Esophagus (tissue), 2 donors: ENCODE measurements at regions not wholly inside any gene's neighbourhood (a gene's known extent, or its start where the extent isn't known, plus 50 kb on each side); places are given as distances from the start of the nearest gene placed in this dataset.
A peak's percentile ranks its signal among the peaks of the same experiment; 100 is the strongest.

Experiments
- H3K27ac ChIP-seq, 2 donors: one replicate each; pipeline ENCODE4 v1.5.1; 2013; ENCODE audit warnings: low read depth in 2 of 2, mild to moderate bottlenecking in 2 of 2, inconsistent platforms in 1 of 2, low read length in 1 of 2, moderate library complexity in 1 of 2
- H3K27me3 ChIP-seq, 2 donors: one replicate each; pipeline ENCODE4 v1.6.1; 2013; ENCODE audit warnings: low read length in 2 of 2, control low read depth in 1 of 2, mild to moderate bottlenecking in 1 of 2; ENCODE audit not compliant: insufficient read depth in 2 of 2, control insufficient read depth in 1 of 2
- H3K36me3 ChIP-seq, 2 donors: one replicate each; pipeline ENCODE4 v1.6.1; 2013; ENCODE audit warnings: low read length in 1 of 2; ENCODE audit not compliant: control insufficient read depth in 2 of 2, insufficient read depth in 2 of 2
- H3K4me1 ChIP-seq, 2 donors: one replicate each; pipeline ENCODE4 v1.6.1; 2013; ENCODE audit warnings: low read length in 1 of 2; ENCODE audit not compliant: control insufficient read depth in 2 of 2, insufficient read depth in 2 of 2
- H3K4me3 ChIP-seq, 2 donors: one replicate each; pipeline ENCODE4 v1.5.1; 2013; ENCODE audit warnings: low read length in 2 of 2, mild to moderate bottlenecking in 2 of 2, low read depth in 1 of 2, moderate library complexity in 1 of 2
- H3K9me3 ChIP-seq, 2 donors: one replicate each; pipeline ENCODE4 v1.6.1; 2013; ENCODE audit warnings: mild to moderate bottlenecking in 2 of 2, low read depth in 1 of 2, low read length in 1 of 2, moderate library complexity in 1 of 2; ENCODE audit not compliant: control insufficient read depth in 2 of 2, insufficient read depth in 1 of 2
- WGBS, 2 donors: extraction: QIAGEN DNeasy Blood & Tissue Kit; methylation state at CpG; one replicate each; pipeline ENCODE4 v1.1.7; 2013; 5-methylcytosine and 5-hydroxymethylcytosine counted together
- donor health status: healthy with polysubstance abuse.
- donor health status: Bipolar disorder and iron deficiency.

DNA sequence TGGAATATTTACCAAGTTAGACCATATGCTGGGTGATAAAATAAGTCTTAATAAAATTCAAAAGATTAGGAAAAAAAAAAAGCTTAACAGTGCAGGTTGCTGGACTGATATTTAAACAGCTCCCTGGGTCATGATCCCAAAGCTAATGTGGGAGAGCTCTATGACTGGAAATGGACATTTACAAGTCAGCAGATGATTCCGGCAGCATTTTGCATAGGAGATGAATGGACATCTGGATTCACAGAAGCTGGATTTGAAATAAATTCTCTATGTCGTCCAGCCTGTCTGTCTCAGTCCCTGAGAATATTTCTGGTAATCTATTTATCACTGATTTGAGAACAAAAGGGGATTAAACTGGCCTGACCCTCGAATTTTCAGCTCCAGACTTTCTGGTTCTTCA is 52.3 kb upstream of the KLHL25 start:
- 36 to 48% methylated on average over 3 of the region's 3 CpGs for WGBS, 2 donors
- no peak overlapping the region for H3K27ac ChIP-seq
- H3K27me3 ChIP-seq, result no peaks in the 10 kb centered on the region
- H3K9me3 ChIP-seq, result no peaks in the 10 kb centered on the region
- no peak overlapping the region for H3K4me3 ChIP-seq
- no peaks in the 10 kb centered on the region for H3K4me1 ChIP-seq
- no peaks in the 10 kb centered on the region for H3K36me3 ChIP-seq

DNA sequence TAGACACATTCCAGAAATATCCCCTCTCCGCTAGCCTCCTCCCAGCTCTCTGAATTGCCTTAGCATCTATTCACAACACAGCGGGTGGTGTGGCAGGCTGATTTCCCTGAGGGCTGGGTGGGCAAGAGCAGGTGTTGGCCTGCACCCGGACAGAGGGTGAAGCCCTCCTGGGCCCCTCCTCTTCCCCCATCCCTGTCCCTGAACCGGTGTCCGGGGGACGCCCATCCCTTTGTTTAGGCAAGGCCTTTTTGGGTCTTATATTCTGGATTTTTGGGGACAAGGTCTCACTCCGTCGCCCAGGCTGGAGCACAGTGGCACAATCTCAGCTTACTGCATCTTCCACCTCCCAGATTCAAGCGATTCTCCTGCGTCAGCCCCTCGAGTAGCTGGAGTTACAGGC is 55.2 kb upstream of the KLHL25 start:
- Histone ChIP-seq H3K9me3 (no peaks in the 10 kb centered on the region), H3K4me1 (no peaks in the 10 kb centered on the region), H3K27ac (no peak overlapping the region), H3K36me3 (no peaks in the 10 kb centered on the region), H3K4me3 (no peak overlapping the region), H3K27me3 (no peaks in the 10 kb centered on the region)
- 85 to 90% methylated on average over 11 of the region's 11 CpGs for WGBS, 2 donors

DNA sequence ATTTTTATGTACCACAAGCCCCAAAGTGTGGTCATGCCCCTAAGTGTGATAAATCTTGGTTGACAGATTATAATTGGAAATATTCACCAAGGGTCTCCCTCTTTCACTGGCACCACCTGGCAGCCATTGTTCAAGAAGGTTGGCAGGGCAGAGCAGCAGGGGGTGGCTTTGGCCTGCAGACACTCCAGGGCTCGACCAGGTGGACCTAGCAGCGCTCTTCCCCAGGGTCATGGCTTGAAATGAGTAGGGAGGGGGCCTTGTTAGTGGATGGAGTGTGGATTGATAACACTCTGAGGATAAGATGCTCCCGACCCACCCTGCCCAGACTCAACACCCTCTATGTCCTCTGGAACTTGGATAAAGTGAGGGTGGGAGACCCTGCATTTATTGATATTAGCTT is 58.2 kb upstream of the KLHL25 start:
- H3K27ac ChIP-seq, result no peak overlapping the region
- no peaks in the 10 kb centered on the region for H3K4me1 ChIP-seq
- H3K27me3 ChIP-seq, result no peaks in the 10 kb centered on the region
- H3K4me3 ChIP-seq, result no peak overlapping the region
- H3K36me3 ChIP-seq, result no peaks in the 10 kb centered on the region
- 63 to 77% methylated on average over 3 of the region's 3 CpGs for WGBS, 2 donors
- no peaks in the 10 kb centered on the region for H3K9me3 ChIP-seq

DNA sequence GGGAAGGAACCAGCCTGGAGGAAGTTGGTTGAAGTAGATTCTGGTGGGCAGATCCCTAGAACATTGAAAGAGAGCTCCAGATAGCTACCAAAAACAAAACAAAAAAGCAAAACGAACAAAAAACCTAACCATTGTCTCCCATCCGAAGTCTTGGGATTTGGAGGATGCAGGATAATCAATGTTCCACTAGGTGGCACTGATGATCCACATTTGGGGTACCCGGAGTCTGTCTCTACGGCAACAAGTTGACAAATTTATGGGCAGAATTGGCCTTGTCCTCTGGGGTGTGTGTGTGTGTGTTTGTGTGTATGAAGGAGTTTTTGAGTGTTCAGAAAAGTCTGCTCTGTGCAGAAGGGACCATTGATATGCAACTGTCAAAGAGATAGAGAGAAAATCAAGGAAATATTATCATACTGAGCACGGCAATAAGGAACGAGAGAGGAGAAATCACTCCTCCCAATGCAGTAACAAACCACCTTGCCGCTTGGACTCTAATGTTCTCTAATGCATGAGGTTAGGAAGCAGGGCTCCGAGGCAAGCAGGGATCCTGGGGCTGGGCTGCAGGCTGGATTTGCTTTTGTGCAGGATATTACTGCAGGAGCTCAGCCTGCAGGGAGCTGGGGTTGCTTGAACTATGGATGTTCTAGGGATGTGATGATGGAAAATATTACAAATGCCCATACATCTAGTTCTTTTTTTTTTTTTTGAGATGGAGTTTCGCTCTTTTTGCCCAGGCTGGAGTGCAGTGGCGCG is 59.8 kb upstream of the KLHL25 start:
- Histone ChIP-seq H3K27ac (no peak overlapping the region), H3K36me3 (no peaks in the 10 kb centered on the region), H3K4me1 (peaks cover 0 to 2% of the 10 kb centered on the region in 2 donors), H3K27me3 (no peaks in the 10 kb centered on the region), H3K4me3 (no peak overlapping the region), H3K9me3 (no peaks in the 10 kb centered on the region)
- WGBS, 2 donors, result 44 to 49% methylated on average over 11 of the region's 11 CpGs

DNA sequence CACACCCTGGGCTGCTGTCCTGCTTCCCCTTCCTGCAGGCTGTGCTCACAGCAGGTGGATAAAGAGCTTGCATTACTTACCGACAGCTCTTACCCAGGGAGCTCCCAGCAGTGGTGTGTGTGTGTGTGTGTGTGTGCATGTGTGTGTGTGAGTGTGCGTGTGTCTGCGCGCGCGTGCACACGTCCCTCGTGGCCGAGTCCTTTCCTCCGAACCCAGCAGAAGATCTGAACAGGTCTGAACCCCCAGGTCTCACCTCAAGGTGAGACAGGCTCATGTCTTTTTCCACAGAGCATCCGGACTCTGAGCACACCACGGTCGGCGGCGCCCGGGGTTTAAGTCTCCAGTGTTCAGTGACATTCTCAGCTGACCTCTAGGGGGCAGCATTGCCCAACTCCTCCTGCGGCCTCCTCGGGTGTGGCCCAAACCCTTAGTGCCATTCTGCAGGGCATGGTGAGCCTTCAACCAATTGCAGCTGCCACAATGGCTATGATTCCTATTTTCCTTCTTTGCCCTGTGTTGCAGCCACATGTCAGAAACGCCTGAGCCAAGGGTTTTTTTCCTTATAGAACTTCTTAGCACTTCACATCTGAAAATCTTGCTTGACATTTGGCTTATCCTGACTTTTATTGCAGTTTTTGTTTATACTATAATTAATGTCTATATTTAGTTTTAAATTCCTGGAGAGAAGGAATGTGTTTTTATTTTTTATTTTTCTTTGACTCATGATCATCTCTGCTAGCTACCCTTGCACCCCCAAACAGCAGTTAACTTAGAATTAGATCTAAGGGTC is 64.1 kb upstream of the KLHL25 start:
- no peaks in the 10 kb centered on the region for H3K27me3 ChIP-seq
- H3K9me3 ChIP-seq, result no peaks in the 10 kb centered on the region
- H3K36me3 ChIP-seq, result no peaks in the 10 kb centered on the region
- WGBS, 2 donors, result 9 to 12% methylated on average over 19 of the region's 19 CpGs
- H3K4me1 ChIP-seq, result peaks cover 0 to 2% of the 10 kb centered on the region in 2 donors
- H3K27ac ChIP-seq, result no peak overlapping the region
- H3K4me3 ChIP-seq, result peak overlapping the region in 1 of 2 donors; percentile 5

DNA sequence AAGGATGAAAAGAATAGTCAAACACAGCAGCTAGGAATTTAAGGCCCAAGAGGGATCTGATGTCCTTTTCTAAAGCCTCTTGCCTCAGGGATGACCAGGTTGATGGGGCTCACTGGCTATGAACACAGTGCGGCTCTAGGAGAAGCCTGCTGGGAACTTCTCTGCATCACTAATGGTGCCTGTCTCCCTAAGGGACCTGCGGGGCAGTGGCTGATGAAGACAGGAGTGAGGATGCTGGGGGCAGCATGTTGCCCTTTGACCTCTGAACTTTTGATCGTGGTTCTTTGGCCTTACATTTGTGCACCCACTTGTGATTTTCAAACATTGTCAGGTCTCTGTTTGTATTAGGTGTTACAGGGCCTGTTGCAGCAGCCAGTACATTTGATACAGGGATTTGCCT is 64.9 kb upstream of the KLHL25 start:
- no peaks in the 10 kb centered on the region for H3K9me3 ChIP-seq
- no peaks in the 10 kb centered on the region for H3K27me3 ChIP-seq
- H3K36me3 ChIP-seq, result no peaks in the 10 kb centered on the region
- no peak overlapping the region for H3K27ac ChIP-seq
- H3K4me1 ChIP-seq, result peaks cover 0 to 2% of the 10 kb centered on the region in 2 donors
- H3K4me3 ChIP-seq, result no peak overlapping the region
- 70 to 78% methylated on average over 3 of the region's 3 CpGs for WGBS, 2 donors

DNA sequence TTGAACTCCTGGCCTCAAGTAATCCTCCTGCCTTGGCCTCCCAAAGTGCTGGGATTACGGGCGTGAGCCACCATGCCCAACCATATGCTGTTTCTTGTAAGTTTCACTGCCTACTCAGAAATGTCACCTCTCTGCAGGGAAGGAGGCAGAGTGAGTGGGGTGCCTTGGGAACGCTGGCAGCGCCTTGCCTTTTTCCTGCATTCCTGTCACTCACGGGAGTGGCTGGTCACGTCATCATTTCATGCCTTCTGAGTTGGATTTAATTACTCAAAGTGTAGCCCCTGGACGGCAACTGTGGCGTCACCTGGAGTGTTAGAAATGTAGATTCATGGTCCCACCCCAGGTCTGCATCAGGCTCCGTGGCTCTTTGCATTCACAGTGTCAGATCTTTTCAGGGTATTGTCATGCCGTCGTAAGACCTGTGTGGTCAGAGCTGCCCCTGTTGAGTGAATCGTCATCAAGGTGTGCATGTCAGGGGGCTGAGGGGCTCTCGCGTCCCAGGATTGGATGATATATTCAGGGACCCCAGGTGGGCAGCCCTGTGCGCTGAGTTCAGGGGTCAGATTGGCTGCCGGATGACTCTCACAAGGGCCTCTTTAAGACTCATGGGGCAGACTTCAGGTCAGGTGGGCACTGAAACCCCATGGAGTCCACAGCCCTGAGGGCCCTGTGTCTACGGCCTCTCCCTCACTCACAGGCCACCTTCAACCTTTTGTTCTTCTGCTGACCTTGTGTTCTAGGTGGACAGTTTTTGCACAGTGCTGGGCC is 65.9 kb upstream of the KLHL25 start:
- 77 to 87% methylated on average over 17 of the region's 17 CpGs for WGBS, 2 donors

DNA sequence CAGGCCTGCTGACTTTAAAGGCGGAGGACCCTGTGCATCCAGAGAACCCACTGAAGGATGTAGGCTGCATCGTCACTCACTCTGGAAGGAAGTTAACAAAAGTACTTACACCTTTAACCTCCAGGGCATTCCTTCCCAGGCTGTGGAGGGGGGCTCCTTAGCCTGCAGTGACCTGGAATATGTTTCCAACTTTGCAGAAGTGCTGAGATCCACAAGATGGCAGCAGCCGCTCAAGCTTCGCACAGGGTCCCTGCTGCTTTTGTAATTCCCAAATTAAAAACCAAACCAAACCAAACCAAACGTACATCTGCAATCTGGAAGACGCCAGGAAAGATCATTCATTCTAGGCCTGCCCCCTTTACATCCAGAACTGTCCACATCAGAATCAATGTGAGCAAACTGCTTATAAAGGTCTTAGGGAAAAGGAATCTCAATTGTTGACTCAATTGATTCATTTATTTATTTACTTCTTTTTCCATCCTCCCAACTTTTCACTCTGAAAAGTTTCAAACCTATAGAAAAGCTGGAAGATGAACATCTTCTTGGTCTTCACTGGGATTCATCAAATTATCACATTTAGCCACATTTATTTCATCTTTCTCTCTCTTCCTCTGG is 70.5 kb upstream of the KLHL25 start:
- Histone ChIP-seq H3K36me3 (no peaks in the 10 kb centered on the region), H3K27me3 (no peaks in the 10 kb centered on the region), H3K4me1 (no peaks in the 10 kb centered on the region), H3K9me3 (no peaks in the 10 kb centered on the region), H3K4me3 (no peak overlapping the region), H3K27ac (no peak overlapping the region)
- 11 to 15% methylated on average over 6 of the region's 6 CpGs for WGBS, 2 donors

More for the DNA sequence above, 65.9 kb upstream of the KLHL25 start:
- Histone ChIP-seq H3K27me3 (no peaks in the 10 kb centered on the region), H3K27ac (no peak overlapping the region), H3K4me1 (peaks cover 0 to 2% of the 10 kb centered on the region in 2 donors), H3K4me3 (no peak overlapping the region), H3K36me3 (no peaks in the 10 kb centered on the region), H3K9me3 (no peaks in the 10 kb centered on the region)

DNA sequence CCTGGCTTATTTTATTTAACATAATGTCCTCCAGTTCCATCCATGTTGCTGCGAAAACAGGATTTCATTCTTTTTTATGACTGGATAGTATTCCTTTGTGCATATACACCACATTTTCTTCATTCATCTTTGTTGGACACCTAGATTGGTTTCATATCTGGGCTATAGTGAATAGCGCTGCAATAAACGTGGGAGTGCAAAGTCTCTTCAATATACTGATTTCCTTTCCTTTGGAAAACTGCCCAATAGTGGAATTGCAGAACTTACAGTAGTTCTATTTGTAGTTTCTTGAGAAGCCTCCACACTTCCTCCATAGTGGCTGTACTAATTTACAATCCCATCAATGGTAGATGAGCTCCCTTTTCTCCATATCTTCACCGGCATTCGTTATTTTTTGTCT is 72.5 kb upstream of the KLHL25 start:
- H3K36me3 ChIP-seq, result no peaks in the 10 kb centered on the region
- no peak overlapping the region for H3K4me3 ChIP-seq
- no peaks in the 10 kb centered on the region for H3K4me1 ChIP-seq
- 70 to 88% methylated on average over 5 of the region's 5 CpGs for WGBS, 2 donors
- no peaks in the 10 kb centered on the region for H3K27me3 ChIP-seq
- no peaks in the 10 kb centered on the region for H3K9me3 ChIP-seq
- H3K27ac ChIP-seq, result no peak overlapping the region
